Calu3 (cell line): ENCODE measurements at regions not wholly inside any gene's neighbourhood (a gene's known extent, or its start where the extent isn't known, plus 50 kb on each side); places are given as distances from the start of the nearest gene placed in this dataset.

Experiments used
- BruUV-seq: library from RNA; stranded (reverse); fragments of 400-500 nt; replicated peaks from 2 replicates; lab custom pipeline; 2021; lab: Mats Ljungman, UMichigan
- CTCF ChIA-PET: fragments of 300-600 bp; sonication (Branson Sonifier 250); formaldehyde crosslinking; loops from one replicate; lab custom pipeline; 2022; ENCODE audit warnings: antibody characterized with exemption; lab: Charles Lee
- DNase-seq: peaks from one replicate; pipeline ENCODE4 v3.0.0; 2022
- H3K27ac Mint-ChIP-seq: one replicate; pipeline ENCODE4 v1.8.0; 2022; ENCODE audit warnings: mixed read lengths; ENCODE audit not compliant: unreplicated experiment
- H3K27me3 Mint-ChIP-seq: one replicate; pipeline ENCODE4 v1.8.0; 2022; ENCODE audit warnings: mixed read lengths; ENCODE audit not compliant: unreplicated experiment
- H3K36me3 Mint-ChIP-seq: one replicate; pipeline ENCODE4 v1.8.0; 2022; ENCODE audit warnings: mild to moderate bottlenecking, moderate library complexity, mixed read lengths; ENCODE audit not compliant: insufficient read depth, unreplicated experiment
- H3K4me1 Mint-ChIP-seq: one replicate; pipeline ENCODE4 v1.8.0; 2022; ENCODE audit warnings: mild to moderate bottlenecking, low read depth, mixed read lengths; ENCODE audit not compliant: unreplicated experiment
- H3K4me3 Mint-ChIP-seq: one replicate; pipeline ENCODE4 v1.8.0; 2022; ENCODE audit warnings: mild to moderate bottlenecking, low read depth, moderate library complexity, mixed read lengths; ENCODE audit not compliant: unreplicated experiment
- H3K9me3 Mint-ChIP-seq: one replicate; pipeline ENCODE4 v1.8.0; 2022; ENCODE audit warnings: low read depth, mixed read lengths; ENCODE audit not compliant: unreplicated experiment
- CTCF ChIP-seq: fragments of 200-600 bp; IDR thresholded peaks from one replicate; pipeline ENCODE4 v1.8.0; 2022; ENCODE audit warnings: antibody characterized with exemption; ENCODE audit not compliant: unreplicated experiment
- intact Hi-C: fragments of 100-400 bp; cut with micrococcal nuclease; formaldehyde crosslinking; loops from one replicate; pipeline ENCODE4 v1.10.0; 2022; ENCODE audit not compliant: unreplicated experiment

- no TSS peak for BruUV-seq
These were observed 1237.6 kb upstream of the LRRTM1 start for GRCh38 chr2:81542119-81542518.

DNA sequence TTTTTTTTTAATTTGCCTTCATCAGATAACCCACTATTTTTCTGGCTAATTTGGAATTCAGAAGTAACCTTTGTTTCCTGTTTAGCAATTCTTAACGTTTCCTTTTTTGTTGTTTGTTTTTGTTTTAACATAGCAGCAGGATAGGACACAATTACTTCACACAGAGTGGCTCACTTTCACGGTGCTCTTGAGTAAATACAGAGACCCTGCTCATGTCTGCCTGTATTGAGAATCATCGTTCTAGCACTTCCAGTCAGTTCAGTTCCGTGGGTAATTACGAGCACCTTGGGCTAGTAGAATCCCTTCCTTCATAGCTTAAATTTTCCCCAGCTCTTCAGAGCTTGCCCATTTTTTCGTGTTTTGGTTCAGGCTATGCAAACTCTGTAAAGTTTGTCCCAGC, 1225.4 kb upstream of the LRRTM1 start:
- Mint-ChIP-seq H3K27me3 (no peaks in the 10 kb centered on the region), H3K27ac (no peak overlapping the region), H3K36me3 (no peaks in the 10 kb centered on the region), H3K9me3 (peaks cover 4% of the 10 kb centered on the region), H3K4me1 (no peaks in the 10 kb centered on the region), H3K4me3 (no peak overlapping the region)
- CTCF ChIA-PET: no interaction called here
- no TSS peak for BruUV-seq
- intact Hi-C loops: no loop called here
- no peak for DNase-seq
- TF ChIP-seq CTCF: no peak

More at GRCh38 chr2:81542119-81542518, 1237.6 kb upstream of the LRRTM1 start:
- CTCF ChIA-PET: no interaction called here
- Mint-ChIP-seq H3K9me3 (no peaks in the 10 kb centered on the region), H3K36me3 (no peaks in the 10 kb centered on the region), H3K27me3 (no peaks in the 10 kb centered on the region), H3K27ac (no peak overlapping the region), H3K4me1 (no peaks in the 10 kb centered on the region), H3K4me3 (no peak overlapping the region)
- intact Hi-C loops: no loop called here
- no peak for DNase-seq
- no peak for TF ChIP-seq CTCF

DNA sequence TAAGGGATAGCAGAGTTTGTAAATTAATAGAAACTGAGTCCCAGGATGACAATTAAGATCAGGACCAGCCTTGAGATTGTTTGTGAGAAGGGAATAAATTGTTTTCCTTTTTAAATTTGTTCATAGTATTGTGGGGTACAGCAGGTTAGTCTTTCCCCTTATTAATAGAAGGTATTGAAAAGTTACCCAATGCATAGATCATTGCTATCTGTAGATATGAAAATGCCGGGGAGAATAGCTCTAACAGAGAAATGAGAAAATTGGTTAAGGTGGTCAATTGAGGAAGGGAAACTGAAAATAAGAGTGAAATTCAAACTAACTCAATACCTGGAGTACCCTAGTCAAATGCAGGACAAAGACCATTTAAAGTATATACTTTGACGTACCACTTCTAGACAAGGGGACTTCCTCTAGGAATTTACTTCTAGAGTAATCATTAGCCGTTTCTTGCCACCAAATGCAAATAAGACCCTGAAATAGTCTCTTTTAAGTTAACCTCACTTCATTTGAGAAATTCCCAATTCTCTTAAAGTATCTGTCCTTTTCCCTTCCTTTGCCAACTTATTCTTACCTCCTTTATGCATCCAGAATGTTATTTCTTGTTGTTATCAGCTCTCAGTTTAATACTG, 1224.4 kb upstream of the LRRTM1 start:
- no TSS peak for BruUV-seq
- Mint-ChIP-seq H3K9me3 (peaks cover 7% of the 10 kb centered on the region), H3K27ac (no peak overlapping the region), H3K4me1 (no peaks in the 10 kb centered on the region), H3K27me3 (no peaks in the 10 kb centered on the region), H3K4me3 (no peak overlapping the region), H3K36me3 (no peaks in the 10 kb centered on the region)
- DNase-seq: no peak
- TF ChIP-seq CTCF: no peak
- intact Hi-C loops: no loop called here
- CTCF ChIA-PET: no interaction called here

GRCh38 chr2:81523344-81523743, 1218.8 kb upstream of the LRRTM1 start:
- TF ChIP-seq CTCF: no peak
- intact Hi-C loops: no loop called here
- Mint-ChIP-seq H3K4me1 (no peaks in the 10 kb centered on the region), H3K4me3 (no peak overlapping the region), H3K9me3 (peaks cover 13% of the 10 kb centered on the region), H3K27me3 (no peaks in the 10 kb centered on the region), H3K36me3 (no peaks in the 10 kb centered on the region), H3K27ac (no peak overlapping the region)
- DNase-seq: no peak
- CTCF ChIA-PET: no interaction called here
- BruUV-seq: no TSS peak
